ENCODE measurements at regions not wholly inside any gene's neighbourhood (a gene's known extent, or its start where the extent isn't known, plus 50 kb on each side); places are given as distances from the start of the nearest gene placed in this dataset.

DNA sequence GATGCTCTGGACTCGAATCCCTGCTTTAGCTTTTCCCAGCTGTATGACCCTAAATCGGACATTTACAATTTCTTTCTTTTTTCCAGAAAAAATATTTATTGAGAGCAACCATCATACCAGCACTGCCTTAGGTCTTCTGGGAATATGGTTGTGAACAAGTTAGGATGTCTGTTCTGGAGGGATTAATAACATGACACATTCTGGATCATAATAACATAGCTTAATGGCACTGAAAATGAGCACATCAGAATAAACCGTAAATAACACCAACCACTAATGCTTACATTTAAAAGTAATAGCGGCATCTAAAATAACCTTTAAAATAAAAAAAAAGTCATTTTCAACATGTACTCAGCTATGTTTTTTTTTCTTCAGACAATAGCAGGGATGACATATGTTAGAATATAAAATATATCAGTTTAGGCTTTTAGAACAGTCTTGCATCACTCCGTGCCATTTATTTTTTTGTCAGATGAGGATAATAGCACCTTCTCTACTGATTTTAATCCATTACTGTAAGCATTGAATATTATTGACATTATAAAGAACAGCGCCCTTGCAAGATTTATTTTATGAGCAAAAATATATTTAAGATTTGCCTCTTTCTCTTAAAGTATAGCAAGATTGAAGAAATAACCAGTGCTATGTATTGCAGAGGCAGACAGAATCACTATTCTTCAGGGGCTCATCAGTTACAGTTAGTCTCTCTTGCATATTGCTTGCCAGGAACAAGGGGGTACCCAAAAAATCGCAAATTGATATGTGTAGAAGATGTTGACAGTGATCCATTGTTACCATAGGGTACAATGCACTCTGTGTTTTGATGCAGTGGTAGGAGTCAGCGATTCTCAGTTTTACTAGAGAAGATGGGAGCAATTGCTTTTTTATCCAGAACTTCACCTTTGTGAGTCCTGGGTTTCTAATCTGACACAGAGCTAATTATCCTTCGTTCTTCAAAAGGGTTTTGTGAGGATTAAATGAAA, 168.4 kb upstream of the NR3C1 start:
- in situ Hi-C loops (cut with MboI) (no loop called here), intact Hi-C loops (cut with micrococcal nuclease) (no loop called here)
- ChIA-PET CTCF (ENCODE audit: low intra/inter-chr PET ratio) (interaction anchor here (0.5 kb wide), 1 partner anchor 257 kb away, joined by 3 read pairs; no protein-coding TSS in a partner anchor), POLR2A (interaction anchor here (0.8 to 2.0 kb wide), 3 partner anchors 11 to 599 kb away, joined by 3 to 10 read pairs (median 3); no protein-coding TSS in a partner anchor)
- Histone ChIP-seq H3K4me3 (no peak overlapping the region), H3K27me3 (ENCODE audit: control insufficient read depth in 2 of 2, insufficient read depth in 2 of 2, low read length in 2 of 2) (peaks cover 0 to 2% of the 10 kb centered on the region in 2 experiments; a peak in 1 of 5 replicates), H3K79me2 (ENCODE audit: control insufficient read depth, insufficient read depth, low read length) (no peaks in the 10 kb centered on the region), H3K4me1 (replicated peaks in 1 of 2; ENCODE audit: control insufficient read depth in 2 of 2, insufficient read depth in 2 of 2, low read length in 2 of 2) (no peaks in the 10 kb centered on the region; a peak in 2 of 5 replicates), H3K36me3 (ENCODE audit: control insufficient read depth, insufficient read depth, low read length) (no peaks in the 10 kb centered on the region), H2AFZ (ENCODE audit: low read depth, low read length) (no peak overlapping the region), H3K4me2 (ENCODE audit: insufficient read depth, low read length) (no peak overlapping the region), H3K27ac (ENCODE audit: extremely low read depth, low read depth, low read length) (no peak overlapping the region), H3K9me1 (ENCODE audit: control insufficient read depth, insufficient read depth, low read length) (no peaks in the 10 kb centered on the region), H4K20me1 (replicated peaks; ENCODE audit: control insufficient read depth, insufficient read depth, low read length) (no peaks in the 10 kb centered on the region), H3K9ac (ENCODE audit: insufficient read depth in 1 of 2, low read depth in 2 of 2, low read length in 2 of 2) (no peak overlapping the region), H3K9me3 (replicated peaks; ENCODE audit: control insufficient read depth, insufficient read depth, low read depth, low read length) (no peaks in the 10 kb centered on the region)
- no peak for ATAC-seq
- BruUV-seq (replicated peaks), result no TSS peak
- no peak for FAIRE-seq
- TF ChIP-seq GTF2E2 (tag; IDR thresholded peaks at IDR 0.05) (no peak), KLF6 (CRISPR knock-in tag; IDR thresholded peaks at IDR 0.05; ENCODE audit: borderline replicate concordance) (no peak), KLF13 (tag; IDR thresholded peaks at IDR 0.05; ENCODE audit: borderline replicate concordance, low read depth) (no peak), ZNF668 (CRISPR knock-in tag; IDR thresholded peaks at IDR 0.05) (no peak), ZNF785 (CRISPR knock-in tag; IDR thresholded peaks at IDR 0.05) (no peak), MAFK (IDR thresholded peaks at IDR 0.05; ENCODE audit: low read length) (no peak), CCNT2 (IDR thresholded peaks at IDR 0.05; ENCODE audit: borderline replicate concordance, extremely low read depth, insufficient read length, low read depth, low read length) (no peak), BRF1 (IDR thresholded peaks at IDR 0.05; ENCODE audit: borderline replicate concordance, extremely low read depth, insufficient read length) (no peak), RBM22 (IDR thresholded peaks at IDR 0.05; ENCODE audit: low read depth, low read length, poor library complexity, severe bottlenecking) (no peak), ZSCAN32 (CRISPR knock-in tag; IDR thresholded peaks at IDR 0.05) (no peak), DACH1 (IDR thresholded peaks at IDR 0.05; ENCODE audit: partially characterized antibody) (no peak), MCM5 (IDR thresholded peaks at IDR 0.05; ENCODE audit: low read depth) (no peak), SETDB1 (IDR thresholded peaks at IDR 0.05; ENCODE audit: low read length) (no peak), CC2D1A (IDR thresholded peaks at IDR 0.05) (no peak), ZNF174 (CRISPR knock-in tag; IDR thresholded peaks at IDR 0.05) (no peak), KHSRP (IDR thresholded peaks at IDR 0.05) (no peak), SMAD4 (CRISPR knock-in tag; conservative IDR thresholded peaks at IDR 0.05) (no peak), MTA2 (IDR thresholded peaks at IDR 0.05; ENCODE audit: low read depth) (no peak)
- TF ChIP-seq, protein P1, sequence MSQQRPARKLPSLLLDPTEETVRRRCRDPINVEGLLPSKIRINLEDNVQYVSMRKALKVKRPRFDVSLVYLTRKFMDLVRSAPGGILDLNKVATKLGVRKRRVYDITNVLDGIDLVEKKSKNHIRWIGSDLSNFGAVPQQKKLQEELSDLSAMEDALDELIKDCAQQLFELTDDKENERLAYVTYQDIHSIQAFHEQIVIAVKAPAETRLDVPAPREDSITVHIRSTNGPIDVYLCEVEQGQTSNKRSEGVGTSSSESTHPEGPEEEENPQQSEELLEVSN (IDR thresholded peaks at IDR 0.05; ENCODE audit: borderline replicate concordance in 1 of 2, extremely low read depth in 1 of 2, insufficient read depth in 1 of 2, insufficient read length in 1 of 2, low read depth in 1 of 2, low read length in 1 of 2, poor library complexity in 1 of 2, severe bottlenecking in 1 of 2), result no peak
- TF ChIP-seq, protein P2, sequence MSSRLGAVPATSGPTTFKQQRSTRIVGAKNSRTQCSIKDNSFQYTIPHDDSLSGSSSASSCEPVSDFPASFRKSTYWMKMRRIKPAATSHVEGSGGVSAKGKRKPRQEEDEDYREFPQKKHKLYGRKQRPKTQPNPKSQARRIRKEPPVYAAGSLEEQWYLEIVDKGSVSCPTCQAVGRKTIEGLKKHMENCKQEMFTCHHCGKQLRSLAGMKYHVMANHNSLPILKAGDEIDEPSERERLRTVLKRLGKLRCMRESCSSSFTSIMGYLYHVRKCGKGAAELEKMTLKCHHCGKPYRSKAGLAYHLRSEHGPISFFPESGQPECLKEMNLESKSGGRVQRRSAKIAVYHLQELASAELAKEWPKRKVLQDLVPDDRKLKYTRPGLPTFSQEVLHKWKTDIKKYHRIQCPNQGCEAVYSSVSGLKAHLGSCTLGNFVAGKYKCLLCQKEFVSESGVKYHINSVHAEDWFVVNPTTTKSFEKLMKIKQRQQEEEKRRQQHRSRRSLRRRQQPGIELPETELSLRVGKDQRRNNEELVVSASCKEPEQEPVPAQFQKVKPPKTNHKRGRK (tag; IDR thresholded peaks at IDR 0.05), result no peak
- DNase-seq (ENCODE audit: extremely low read depth in 1 of 4, low spot score in 3 of 4), result no peak
- WGBS (ENCODE audit: insufficient coverage, low coverage, missing lambda C conversion rate), result 23% methylated on average over 9 of the region's 9 CpGs

Measured in K562 (cell line).